HL-60 (cell line): ENCODE measurements at regions not wholly inside any gene's neighbourhood (a gene's known extent, or its start where the extent isn't known, plus 50 kb on each side); places are given as distances from the start of the nearest gene placed in this dataset.

Source experiments
- DNase-seq, 2 experiments: peaks; one replicate each; pipeline ENCODE4 v3.0.0-alpha.2; 2010 to 2020; ENCODE audit warnings: low read depth in 1 of 2, low spot score in 1 of 2
- H3K27ac ChIP-seq: fragments of 250-450 bp; sonication (Bioruptor Pico); replicated peaks from 2 replicates; pipeline ENCODE4 v1.5.1; 2020; ENCODE audit warnings: mild to moderate bottlenecking, moderate library complexity
- H3K27me3 ChIP-seq: fragments of 250-450 bp; sonication (Bioruptor Pico); 2 replicates; pipeline ENCODE4 v1.5.1; 2021; ENCODE audit warnings: mild to moderate bottlenecking, moderate library complexity; ENCODE audit not compliant: insufficient read depth, poor library complexity, severe bottlenecking
- H3K4me3 ChIP-seq: replicated peaks from 2 replicates; pipeline ENCODE4 v1.5.1; 2011; ENCODE audit warnings: mild to moderate bottlenecking, control low read depth, low read length; ENCODE audit not compliant: insufficient read depth
- GABPA ChIP-seq: IDR thresholded peaks from 2 replicates; pipeline ENCODE4 v1.6.1; 2012; ENCODE audit warnings: low read depth
- POLR2AphosphoS5 ChIP-seq: IDR thresholded peaks from 2 replicates; pipeline ENCODE4 v1.6.1; 2012; ENCODE audit warnings: low read depth
- REST ChIP-seq: IDR thresholded peaks from 2 replicates; pipeline ENCODE4 v1.6.1; 2012; ENCODE audit warnings: low read depth; ENCODE audit not compliant: insufficient replicate concordance
- SPI1 ChIP-seq: IDR thresholded peaks from 2 replicates; pipeline ENCODE4 v1.6.1; 2012; ENCODE audit warnings: low read depth, mild to moderate bottlenecking, borderline replicate concordance
- TF ChIP-seq, protein P1 (sequence below): IDR thresholded peaks from one replicate; pipeline ENCODE4 v1.5.1; 2011; ENCODE audit warnings: low read length, control low read depth, inconsistent platforms; ENCODE audit not compliant: insufficient read depth

DNA sequence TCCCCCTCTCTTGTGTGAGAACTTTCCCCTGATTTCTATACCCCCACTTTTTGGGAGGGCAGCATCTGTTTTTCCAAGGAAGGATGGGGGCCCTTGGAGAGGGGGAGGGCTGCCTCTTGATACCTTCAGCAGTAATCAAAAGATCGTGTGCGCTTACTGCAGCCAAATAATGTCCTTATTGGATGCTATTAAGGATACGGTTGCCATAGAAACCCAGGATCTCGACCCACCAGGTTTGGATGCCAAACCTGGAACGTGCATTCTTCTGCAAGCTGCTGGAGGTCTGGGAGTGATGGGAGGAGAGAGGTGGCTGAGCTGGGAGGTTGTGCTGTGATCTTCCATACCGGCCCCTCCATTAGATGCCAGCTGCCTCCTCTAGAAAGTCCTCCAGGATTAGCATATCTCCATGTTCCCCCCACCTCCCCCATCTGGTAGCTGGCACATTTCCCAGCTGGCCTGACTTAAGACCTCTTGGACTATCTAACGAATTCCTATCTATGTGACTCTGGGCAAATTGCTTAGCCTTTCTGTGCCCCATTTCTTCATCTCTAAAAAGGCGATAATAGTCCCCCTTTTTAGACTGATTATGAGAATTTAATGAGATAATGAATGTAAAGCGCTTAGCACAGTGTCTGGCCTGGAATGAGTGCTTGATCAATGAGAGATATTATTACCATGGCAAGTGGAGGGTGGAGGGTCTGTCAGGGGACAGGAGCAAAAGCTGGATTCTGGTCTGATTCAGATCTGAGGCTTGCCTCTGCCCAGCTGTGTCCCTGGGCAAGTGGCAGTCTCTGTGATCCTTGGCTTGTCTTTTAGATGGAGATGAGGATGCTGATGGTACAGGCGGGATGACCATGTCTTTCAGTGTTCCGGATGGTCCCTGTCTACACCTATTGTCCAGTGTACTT lies 78.5 kb upstream of the PCBD1 start:
- no peaks in the 10 kb centered on the region for H3K27me3 ChIP-seq
- no peak for DNase-seq
- no peak overlapping the region for H3K4me3 ChIP-seq
- TF ChIP-seq POLR2AphosphoS5 (no peak), SPI1 (no peak), REST (no peak), GABPA (no peak)
- TF ChIP-seq, protein P1, sequence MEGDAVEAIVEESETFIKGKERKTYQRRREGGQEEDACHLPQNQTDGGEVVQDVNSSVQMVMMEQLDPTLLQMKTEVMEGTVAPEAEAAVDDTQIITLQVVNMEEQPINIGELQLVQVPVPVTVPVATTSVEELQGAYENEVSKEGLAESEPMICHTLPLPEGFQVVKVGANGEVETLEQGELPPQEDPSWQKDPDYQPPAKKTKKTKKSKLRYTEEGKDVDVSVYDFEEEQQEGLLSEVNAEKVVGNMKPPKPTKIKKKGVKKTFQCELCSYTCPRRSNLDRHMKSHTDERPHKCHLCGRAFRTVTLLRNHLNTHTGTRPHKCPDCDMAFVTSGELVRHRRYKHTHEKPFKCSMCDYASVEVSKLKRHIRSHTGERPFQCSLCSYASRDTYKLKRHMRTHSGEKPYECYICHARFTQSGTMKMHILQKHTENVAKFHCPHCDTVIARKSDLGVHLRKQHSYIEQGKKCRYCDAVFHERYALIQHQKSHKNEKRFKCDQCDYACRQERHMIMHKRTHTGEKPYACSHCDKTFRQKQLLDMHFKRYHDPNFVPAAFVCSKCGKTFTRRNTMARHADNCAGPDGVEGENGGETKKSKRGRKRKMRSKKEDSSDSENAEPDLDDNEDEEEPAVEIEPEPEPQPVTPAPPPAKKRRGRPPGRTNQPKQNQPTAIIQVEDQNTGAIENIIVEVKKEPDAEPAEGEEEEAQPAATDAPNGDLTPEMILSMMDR = no peak
- no peak overlapping the region for H3K27ac ChIP-seq

DNA sequence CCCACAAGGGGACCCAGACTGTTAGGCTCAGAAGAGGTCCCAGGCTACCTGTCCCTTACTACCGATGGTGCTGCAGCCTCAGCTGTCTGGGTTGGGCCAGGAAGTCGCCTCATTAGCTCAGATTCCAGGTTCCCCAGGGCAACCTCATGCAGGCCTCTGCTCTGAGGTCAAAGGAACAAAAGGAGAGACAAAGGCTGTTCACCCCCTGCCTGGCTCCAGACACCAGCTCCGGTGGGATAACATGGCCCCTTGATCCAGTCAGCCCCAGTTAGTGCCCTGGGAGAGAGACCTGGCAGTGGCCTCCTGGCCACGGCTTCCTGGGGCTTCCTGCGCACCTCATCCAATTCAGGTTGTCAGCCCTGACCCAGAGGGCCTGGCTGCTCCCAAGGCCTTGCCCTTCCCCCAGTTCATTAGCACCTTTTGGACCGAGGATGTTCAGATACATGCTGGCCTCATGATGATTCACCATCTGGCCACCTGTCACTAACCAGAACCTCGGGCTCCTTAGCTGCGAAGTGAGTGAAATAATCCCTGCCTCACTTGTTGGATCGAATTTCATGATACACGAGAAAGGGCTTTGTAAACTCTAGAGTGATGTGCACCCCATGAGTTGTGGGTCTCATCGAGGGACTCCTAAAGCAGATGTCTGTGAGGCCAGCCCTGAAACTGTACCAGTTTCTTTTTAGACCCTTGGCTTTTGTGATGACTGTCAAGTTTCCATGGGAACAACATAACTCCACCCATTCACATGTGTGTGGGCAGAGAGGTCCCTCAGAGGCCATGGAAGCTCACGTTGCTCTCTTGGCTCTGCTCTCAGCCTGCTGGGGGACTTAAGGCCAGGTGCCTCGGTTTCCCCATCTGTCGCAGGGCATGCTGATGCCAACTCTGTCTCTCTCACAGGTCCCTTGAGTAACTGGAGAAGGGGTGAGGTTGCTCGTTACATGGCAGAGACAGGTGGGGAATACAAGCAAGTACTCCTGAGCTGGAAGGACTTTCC lies 79.5 kb upstream of the PCBD1 start:
- no peaks in the 10 kb centered on the region for H3K27me3 ChIP-seq
- no peak overlapping the region for H3K4me3 ChIP-seq
- no peak for DNase-seq
- TF ChIP-seq GABPA (no peak), REST (no peak), POLR2AphosphoS5 (no peak), SPI1 (no peak)
- TF ChIP-seq, protein P1 = no peak
- no peak overlapping the region for H3K27ac ChIP-seq

DNA sequence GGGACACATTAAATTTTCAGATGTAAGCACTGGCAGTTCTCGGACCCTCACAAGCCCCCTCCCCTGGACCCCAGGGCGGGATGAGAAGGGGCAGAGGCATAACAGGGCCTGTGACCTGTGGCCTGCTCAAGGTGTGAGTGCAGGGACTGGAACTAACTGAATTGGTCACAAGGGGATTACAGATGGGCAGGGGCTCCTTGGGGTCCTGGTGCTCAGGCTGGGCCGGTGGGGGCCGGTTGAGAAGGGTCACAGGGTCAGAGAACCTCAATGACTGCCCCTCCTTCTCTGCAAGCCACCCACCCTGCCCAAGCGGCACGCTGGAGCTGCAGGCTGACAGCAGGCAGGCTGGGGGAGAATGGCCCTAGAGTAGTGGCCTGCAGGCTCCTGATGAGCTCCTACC lies 80.8 kb upstream of the PCBD1 start:
- Histone ChIP-seq H3K27ac (no peak overlapping the region), H3K4me3 (no peak overlapping the region), H3K27me3 (no peaks in the 10 kb centered on the region)
- TF ChIP-seq SPI1 = no peak
- TF ChIP-seq GABPA = no peak
- no peak for TF ChIP-seq POLR2AphosphoS5
- TF ChIP-seq, protein P1 = no peak
- no peak for TF ChIP-seq REST
- no peak for DNase-seq
